MM.1S (cell line): ENCODE measurements at regions not wholly inside any gene's neighbourhood (a gene's known extent, or its start where the extent isn't known, plus 50 kb on each side); places are given as distances from the start of the nearest gene placed in this dataset.

Experiments
- EZH2 ChIP-seq: fragments of 300-600 bp; sonication (generic); optimal IDR thresholded peaks from 2 replicates; pipeline ENCODE3; 2017; ENCODE audit warnings: low read depth, mild to moderate bottlenecking, antibody characterized with exemption, low read length, mixed read lengths
- EZH2phosphoT487 ChIP-seq: fragments of 300-600 bp; sonication (generic); IDR thresholded peaks from 2 replicates; pipeline ENCODE4 v1.6.1; 2018; ENCODE audit warnings: antibody characterized with exemption, low read length

DNA sequence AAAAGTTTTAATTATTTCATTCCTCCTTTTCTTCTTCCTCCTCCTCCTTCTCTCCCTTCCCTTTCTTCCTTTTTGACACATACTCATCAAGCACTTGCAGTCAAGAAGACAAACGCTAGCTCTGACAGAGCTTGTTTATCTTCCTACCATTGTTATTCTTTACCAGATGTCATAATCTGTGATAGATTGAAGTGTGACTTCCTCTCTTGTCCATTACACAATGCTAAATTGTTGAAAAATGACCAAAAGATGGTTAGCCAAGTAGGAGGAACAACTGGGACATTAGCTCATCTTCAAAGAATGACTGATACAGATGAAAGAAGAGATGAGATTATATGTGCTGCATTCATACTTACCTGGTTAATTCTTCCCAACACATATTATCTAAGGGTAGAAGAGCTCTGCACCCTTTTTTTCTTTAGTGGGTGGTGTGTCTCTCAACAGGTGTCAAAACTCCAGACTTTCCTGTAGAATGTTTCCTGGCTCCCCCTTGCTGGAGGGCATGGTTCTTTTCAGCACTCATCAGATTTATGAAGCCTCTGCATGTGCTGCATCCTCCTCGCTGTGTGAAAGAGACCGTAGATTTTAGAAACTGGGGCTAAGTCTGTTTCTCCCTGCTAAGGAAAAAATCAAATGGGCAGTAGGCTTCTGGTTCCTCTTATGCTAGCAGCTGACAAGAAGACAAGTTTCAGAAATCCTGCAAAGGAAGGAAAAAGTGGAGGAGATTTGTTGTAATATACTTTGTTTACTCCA lies 147.1 kb downstream of the TMX1 start:
- TF ChIP-seq EZH2phosphoT487 (no peak), EZH2 (no peak)
